ENCODE measurements at regions not wholly inside any gene's neighbourhood (a gene's known extent, or its start where the extent isn't known, plus 50 kb on each side); places are given as distances from the start of the nearest gene placed in this dataset.

DNA sequence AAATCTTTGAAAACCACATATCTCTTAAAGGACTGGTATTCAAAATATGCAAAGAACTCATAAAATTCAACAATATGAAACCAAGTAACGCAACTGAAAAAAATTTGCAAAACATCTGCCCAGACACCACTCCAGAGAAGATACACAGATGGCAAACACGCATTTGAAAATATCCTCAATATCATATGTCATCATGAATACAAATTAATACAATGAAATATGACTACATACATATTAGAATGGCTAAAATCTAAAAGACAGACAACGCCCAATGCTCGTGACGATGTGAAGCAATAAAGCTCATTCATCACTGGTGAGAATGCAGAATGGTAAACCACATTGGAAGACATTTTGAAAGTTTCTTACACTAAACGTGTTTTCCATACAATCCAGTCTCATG is 770.1 kb upstream of the CELF2 start:
- DNase-seq (ENCODE audit: low spot score) = no peak
- intact Hi-C loops (cut with DNase I) = no loop called here

DNA sequence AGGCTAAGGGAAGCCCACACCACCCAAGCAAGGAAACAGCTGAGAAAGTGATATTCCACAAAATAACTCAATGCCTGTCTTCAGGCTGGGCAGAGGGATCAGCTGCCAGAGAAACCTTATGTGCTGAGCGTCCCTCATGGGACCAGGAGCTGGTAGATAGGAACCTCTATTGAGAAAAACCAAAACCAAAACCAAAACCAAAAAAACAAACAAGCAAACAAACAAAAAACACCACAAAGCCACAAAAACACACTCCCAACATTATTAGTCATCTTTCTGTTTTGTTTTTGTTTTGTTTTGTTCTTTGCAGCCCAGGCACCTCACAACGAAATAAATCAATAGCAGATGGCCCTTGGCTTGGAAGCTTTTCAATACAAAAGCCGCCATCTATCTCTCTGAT is 760.8 kb upstream of the CELF2 start:
- no peak for DNase-seq (ENCODE audit: low spot score)
- intact Hi-C loops (cut with DNase I) = no loop called here

DNA sequence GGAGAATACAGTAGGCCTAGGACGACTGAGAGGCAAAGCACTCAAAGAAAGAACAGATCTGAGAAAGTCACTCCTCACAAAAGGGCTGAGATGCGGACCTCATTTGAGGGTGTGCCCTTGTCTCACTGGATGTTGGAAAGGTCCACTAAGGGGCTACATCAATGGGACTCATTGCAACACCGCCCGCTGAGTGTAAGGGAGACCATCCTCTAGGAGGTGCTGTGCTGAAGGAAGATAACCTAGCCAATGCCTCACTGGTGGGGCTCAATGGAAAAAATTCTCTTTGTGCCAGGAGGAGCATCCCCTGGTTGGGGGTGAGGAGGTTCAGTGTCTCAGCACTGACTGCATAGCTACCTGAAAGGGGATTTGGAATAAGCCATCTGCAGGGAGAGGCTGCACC is 758.7 kb upstream of the CELF2 start:
- intact Hi-C loops (cut with DNase I) = no loop called here
- no peak for DNase-seq (ENCODE audit: low spot score)

DNA sequence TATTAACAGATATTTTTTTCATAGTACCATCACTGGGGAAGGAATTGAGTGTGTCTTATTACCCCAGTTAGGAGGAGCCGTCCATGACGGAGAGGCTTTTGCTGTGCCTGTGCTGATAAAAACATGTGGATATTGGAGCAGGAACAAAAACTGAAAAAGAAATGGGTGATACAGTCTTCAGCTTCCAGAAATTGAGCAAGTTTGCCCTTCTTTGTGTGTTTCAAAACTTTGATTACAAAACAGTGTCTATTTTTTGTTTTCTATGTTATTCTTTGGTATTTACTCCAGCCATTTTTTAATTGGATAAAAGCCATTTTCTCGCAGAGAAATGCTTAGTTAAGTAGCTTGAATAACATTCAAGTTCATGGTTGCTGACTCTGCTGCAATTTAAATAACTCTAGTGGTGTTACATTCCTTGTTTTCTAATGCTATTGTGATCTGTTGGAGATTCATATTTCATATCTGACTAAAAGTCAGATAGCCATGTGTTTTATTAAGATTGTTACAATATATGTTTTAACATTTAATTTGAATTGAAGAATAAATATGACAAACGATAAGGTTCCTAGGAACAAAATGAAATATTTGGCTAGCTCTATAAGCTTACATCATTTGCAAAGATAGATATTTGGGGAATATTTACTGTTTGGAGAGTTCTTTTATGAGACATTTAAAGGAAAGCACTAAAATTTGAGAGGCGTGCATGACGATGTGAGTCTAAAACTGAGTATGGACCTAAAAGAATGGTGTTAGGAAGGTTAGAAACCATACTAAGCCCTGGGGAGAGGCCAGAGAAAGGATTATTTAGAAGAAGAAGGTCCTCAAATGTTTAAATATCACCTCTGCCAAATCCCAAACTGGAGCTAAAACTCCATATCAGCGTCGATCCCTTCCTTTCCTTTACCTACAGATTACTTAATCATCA is 747.3 kb upstream of the CELF2 start:
- intact Hi-C loops (cut with DNase I) = no loop called here
- DNase-seq (ENCODE audit: low spot score) = no peak

DNA sequence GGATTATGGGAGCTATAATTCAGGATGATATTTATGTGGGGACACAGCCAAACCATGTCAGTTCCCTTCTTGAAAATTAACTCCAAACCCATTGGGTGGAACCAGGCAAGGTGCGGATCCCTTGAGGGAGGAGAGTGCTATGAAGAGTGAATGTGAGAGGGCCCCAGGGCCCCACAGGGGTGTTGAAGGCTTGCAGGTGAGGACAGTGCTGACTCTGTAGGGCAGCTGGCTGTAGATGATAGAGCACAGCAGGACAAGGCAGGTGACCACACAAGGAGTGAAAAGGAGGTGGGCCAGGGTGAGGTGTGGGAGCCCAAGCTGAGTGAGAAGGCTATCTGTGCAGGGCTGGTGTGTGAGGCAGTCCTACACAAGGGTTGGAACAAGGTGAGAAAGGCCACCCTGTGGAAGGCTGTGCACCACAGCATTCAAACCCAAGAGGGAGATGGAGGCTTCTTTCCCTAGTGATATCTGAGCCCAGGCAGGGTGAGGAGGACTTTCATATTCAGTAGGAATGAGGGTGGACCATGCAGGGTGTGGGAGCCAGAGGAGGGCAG is 746.0 kb upstream of the CELF2 start:
- no peak for DNase-seq (ENCODE audit: low spot score)
- intact Hi-C loops (cut with DNase I) = no loop called here

DNA sequence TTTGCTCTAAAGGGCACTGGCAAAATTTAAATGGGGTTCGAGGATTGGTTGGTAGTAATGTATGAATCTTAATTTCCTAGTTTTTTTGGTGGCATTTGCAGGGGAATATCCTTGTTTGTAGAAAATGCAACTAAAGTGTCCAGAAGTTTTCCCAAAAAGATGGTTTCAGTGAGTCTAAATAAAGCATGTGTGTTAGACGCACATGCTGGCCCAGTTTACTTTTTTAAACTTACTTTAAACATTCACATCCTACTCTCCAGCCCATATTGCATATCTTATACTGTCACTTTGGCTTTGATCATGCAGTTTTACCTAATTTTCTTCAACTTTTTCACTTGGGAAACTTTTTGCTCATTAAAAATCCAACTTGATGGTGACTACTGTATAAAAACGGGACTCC is 744.0 kb upstream of the CELF2 start:
- no peak for DNase-seq (ENCODE audit: low spot score)
- intact Hi-C loops (cut with DNase I) = no loop called here

DNA sequence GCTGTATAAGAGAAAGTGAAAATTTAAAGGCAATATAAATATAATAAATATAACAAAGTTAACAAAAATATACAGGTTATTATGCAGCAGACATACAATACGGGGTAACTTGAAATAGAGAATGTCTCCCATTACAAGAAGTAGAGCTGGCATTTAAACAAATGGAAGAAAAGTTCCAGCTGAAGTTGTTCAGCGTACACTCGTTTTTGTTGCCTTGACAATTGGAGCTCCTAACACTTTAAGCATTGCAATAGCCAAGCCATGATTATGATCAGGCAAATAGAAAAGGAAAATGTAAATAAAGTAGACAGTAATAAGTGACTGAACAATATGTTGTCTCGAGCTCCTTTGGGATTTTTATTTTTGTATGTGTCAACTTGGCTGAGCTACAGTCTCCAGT is 737.8 kb upstream of the CELF2 start:
- intact Hi-C loops (cut with DNase I) = no loop called here
- no peak for DNase-seq (ENCODE audit: low spot score)

DNA sequence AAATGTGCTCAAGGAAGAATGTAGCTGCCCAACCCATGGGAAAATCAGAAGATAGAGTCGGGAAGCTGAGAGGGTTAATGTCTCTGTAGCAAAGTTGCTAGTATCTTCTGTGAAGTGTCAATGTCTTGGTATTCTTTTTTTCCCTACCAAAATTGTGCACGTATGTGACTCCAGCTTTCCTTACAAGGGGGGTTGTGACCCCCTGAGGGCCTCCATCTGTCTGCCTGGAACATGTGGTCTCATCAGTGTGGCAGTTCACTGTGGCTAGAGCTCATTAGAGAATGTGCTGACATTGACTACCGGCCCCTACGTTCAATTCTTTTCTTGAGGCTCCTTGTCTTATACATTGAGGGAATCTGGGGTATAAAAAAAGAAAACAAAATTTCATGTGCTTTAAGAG is 725.2 kb upstream of the CELF2 start:
- intact Hi-C loops (cut with DNase I) = no loop called here
- no peak for DNase-seq (ENCODE audit: low spot score)

DNA sequence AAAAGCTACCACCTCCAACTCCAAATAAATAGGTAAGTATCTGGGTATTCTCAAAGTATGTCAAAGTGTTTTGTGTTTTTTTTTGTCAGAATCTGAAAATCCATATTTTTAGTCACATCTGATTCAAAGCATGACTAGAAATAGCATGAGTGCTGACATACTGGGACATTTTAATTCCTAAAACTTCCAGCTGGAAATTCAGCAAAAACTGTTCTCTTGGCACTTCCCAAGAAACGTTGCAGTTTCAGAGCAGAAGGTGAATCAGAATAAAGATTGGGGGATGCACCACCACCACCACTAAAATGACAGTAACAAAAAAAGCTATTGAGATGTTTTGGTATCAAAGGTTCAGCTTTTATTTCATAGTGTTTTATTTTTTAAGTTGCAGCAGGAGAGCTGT is 724.6 kb upstream of the CELF2 start:
- DNase-seq (ENCODE audit: low spot score) = no peak
- intact Hi-C loops (cut with DNase I) = no loop called here

DNA sequence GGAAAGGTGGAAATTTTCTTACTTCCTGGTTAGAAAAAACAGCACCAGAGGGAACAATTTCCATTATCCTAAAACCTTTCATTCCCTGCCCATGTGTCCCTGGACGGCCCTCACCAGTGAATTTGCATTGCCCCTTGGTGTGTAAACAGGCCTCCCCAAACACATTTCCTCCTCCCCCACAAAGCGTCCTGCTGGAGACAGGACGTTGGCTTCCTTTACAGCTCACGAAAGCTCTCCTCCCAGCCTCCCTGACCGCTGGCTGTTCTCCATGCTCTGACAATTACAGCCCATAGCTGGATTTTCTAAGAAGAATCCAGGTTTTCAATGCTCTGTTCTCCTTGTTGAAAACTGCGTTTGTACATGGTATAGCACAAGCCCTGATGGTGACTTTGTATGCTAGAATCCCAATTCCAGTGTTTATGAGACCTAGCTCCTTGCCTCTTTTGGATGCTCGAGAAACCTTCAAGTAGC is 724.2 kb upstream of the CELF2 start:
- intact Hi-C loops (cut with DNase I) = no loop called here
- DNase-seq (ENCODE audit: low spot score) = no peak

DNA sequence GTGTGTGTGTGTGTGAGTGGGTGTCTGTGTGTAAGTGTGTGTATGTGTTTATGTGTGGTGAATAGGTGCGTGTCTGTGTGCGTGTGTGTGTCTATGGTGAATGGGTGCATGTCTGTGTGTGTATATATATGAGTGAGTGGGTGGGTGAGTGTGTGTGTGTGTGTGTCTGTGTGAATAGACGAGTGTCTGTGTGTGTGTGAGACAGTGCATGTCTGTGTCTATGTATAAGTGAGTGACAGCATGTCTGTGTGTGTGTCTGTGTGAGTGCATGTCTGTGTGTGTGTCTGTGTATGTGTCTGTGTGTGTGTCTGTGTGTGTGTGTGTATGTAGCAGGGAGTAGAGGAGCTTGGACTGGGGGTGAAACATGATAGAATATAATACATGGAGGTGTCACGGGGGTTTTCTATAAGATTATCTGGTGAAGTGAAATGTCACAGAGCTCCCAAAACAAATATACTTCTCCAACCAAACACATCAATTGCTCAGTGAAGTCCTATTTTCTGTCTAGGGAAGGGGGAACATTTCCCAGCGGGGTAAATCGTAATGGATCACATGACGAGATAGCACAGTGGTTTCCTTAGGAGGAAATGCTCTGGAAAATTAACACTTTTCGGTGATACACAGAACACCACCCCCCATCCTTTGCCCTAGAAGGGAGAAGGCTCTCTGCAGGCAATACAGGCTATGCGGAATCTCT is 723.3 kb upstream of the CELF2 start:
- DNase-seq (ENCODE audit: low spot score) = no peak
- intact Hi-C loops (cut with DNase I) = no loop called here

DNA sequence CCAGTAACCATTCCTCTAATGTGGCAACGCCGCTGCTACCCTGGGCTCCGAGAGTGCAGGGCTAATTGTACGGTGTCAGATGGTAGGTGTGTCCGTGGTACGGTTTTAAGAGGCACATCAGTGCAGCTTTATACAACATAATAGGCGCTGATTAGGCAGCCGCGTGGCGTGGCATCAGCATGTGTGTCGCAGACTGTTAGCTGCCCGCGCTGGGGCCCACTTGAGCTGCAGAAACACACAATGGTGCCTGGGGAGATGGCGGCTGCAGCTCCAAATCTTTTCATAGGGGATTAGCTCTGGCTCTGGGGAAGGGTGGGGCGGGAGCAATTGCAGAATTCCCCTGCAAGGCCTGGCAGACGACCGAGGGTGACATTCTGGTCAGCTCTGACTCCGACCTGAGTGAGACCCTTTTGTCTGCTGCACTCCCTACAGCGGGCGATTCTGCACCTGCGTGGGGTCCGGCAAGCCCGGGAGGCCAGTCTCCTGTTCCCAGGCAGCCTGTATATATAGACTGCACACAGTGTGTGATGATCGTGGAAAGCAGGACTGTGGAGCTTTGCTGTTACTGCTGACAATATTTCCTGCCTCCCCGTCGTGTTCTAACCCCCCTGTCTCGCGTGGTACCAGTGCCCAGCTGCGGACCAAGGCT is 722.7 kb upstream of the CELF2 start:
- DNase-seq (ENCODE audit: low spot score) = no peak
- intact Hi-C loops (cut with DNase I) = no loop called here

DNA sequence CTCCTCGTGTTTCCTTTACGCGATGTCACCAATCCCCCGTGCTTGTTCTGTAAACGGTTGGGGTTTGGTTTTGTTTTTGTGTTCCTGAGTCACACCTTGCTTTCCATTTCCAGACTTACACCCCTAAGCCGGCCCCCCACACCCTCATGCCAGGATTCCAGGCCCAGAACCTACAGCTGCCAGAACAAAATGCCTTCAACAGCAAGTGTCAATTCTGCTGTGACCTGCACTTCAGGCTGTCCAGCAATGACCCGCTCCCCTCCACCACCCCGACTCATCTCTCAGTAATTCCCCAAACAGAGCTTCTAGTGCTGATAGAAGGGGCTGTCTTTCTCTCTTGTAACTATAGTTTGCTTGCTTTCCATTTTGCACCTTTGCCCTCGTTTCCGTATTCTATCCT is 722.1 kb upstream of the CELF2 start:
- no peak for DNase-seq (ENCODE audit: low spot score)
- intact Hi-C loops (cut with DNase I) = no loop called here

DNA sequence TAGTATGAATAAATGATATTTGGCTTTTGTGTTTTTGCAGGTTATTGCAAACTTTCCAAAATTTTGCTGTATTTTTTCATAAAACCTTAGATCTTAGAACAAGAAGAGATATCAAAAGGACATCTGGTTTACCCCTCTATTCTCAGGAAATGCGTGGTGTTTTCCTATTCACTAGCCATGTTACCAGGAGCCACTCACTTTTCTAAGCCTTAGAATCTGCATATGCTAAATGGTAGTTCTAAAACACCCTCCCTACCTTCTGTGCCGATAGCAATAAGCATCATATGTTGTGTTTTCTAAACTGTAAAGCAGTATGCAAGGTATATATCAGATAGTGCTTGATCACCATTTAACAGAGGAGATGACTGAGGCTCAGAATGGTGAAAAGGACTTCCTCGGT is 715.0 kb upstream of the CELF2 start:
- intact Hi-C loops (cut with DNase I) = no loop called here
- DNase-seq (ENCODE audit: low spot score) = no peak

DNA sequence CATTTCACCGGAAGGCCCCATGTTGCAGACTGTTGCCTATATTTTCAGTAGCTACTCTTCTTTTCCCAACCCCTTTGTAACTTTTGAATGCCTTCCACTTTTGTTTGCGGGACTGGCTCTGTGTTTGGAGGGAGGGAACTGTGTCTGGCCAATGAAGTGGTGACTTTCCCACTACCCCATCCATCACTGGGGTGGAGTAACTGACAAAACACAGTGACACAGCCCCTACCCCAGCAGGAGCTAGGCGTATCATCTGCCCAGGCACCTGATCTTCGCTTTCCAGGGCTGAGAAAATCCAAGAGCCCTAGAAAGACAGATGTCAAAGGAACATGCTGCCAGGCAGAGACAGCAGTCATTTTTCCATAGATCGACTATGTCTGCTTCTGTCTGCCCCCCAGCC is 710.6 kb upstream of the CELF2 start:
- intact Hi-C loops (cut with DNase I) = no loop called here
- DNase-seq (ENCODE audit: low spot score) = no peak

DNA sequence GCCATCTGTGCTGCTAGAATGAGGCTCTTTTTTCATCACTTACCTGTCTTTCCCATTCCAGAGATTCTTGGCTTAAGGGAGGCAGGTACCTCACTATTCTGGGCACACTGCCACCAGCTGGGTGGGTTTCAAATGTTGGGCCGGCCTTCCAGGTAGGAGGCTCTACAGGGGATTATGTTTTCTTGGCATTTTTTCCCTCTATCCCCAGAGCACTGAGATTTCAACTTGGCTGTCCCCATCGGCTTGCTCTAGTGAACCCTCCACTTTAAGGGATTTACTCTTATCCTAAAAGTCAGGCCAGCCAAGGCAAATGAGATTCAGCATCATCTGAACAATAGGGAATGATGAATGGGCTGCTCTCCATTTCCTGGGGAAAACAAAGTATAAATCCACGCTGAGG is 710.1 kb upstream of the CELF2 start:
- DNase-seq (ENCODE audit: low spot score) = no peak
- intact Hi-C loops (cut with DNase I) = no loop called here

DNA sequence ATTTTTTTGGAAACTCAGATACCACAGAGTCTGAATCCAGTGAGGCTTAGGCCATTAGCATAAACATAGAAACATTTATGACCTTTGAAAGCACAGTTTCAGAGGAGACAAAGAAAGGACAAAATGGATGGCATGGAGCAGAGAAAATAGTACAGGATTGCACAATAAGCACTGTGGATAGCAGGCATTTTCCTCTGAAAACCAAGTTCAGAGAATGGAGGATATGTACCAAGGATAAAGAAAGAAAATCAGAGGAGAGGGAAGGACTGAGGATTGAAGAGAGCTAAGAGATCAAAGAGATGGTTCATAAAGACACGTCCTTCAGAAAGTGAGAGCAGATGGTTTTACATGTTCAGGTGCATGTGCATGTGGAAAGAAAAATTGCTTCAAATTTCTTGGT is 707.2 kb upstream of the CELF2 start:
- intact Hi-C loops (cut with DNase I) = no loop called here
- no peak for DNase-seq (ENCODE audit: low spot score)

DNA sequence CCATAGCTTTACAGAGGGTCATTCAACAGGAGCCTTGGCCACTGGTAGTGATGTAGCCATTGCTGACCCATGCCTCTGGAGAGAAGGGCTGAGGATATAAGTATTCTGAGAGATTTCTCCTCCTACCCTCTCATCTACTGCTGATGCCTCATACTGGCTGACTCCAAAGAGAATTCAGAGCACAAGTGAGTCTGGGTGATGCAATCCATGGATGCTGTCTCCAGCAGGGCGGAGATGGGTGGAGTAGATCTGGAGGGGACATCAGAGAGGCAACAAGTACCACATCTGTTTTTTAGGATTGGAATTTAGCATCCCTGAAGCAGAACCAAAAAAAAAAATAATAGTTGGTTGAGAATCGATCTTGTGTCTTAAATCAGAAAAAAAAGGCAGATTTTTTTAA is 705.7 kb upstream of the CELF2 start:
- intact Hi-C loops (cut with DNase I) = no loop called here
- DNase-seq (ENCODE audit: low spot score) = no peak

DNA sequence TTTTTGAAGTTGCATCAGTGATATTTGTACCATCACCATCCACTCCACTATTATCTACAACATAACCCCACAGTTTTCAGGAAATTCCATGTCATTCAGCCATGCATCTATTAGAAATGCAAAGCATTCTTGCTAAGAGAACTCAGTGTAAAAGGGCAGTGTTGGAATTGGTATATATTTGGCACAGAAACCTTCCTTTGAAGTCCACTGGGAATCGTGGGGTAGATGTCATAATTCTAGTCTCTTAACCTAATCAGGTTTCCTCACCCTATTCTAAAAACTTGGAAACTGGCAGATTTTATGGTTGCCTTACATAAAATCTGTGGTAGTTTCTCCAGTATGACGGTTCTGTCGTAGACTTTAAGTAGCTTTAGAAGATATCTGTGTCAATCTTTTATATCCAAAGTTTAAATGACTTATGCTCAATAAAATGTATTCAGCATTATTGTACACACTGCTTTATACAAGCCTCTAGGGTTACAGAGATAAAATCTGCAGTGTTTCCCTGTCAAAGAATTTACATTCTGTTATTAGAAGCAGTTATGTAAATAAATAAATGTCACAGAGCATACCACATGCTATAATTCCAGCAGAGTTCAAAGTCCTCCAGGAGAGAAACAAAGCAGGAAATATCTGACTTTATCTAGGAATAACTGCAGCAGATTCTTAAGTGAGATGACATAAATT is 704.4 kb upstream of the CELF2 start:
- intact Hi-C loops (cut with DNase I) = no loop called here
- no peak for DNase-seq (ENCODE audit: low spot score)

DNA sequence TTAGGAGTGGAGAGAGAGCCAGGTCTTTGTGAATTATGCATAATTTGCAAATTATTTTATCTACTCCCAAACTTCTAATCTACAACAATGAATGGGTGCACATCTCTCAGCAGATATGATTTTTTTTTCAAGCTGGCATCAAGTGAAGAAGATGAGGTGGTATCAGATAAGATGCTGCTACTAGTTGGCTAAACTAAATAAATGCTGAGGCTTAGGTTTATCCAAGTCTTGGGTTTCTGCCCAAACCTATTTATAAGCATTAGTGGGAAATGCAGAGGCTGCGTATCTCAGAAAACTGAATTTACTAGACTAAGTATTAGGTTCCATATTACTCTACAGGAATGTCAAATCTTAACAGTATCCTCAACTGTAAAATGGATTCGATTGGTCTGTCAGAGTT is 703.0 kb upstream of the CELF2 start:
- intact Hi-C loops (cut with DNase I) = no loop called here
- DNase-seq (ENCODE audit: low spot score) = no peak

Measured in cardiac septum (tissue), 1 donor.